Activated CD4-positive, alpha-beta T cell treated with anti-CD3 and anti-CD28 coated beads, Interleukin-2, Interleukin-6, amounts not matched to agents 100 ng/mL and 50 ng/mL, durations not matched to agents 16 hours and 8 hours (primary cell): ENCODE measurements at regions not wholly inside any gene's neighbourhood (a gene's known extent, or its start where the extent isn't known, plus 50 kb on each side); places are given as distances from the start of the nearest gene placed in this dataset.

Experiments
- DNase-seq: peaks from one replicate; pipeline ENCODE4 v3.0.0-alpha.2; 2020

GRCh38 chr9:20191228-20191840 lies 402.5 kb upstream of the SLC24A2 start:
- DNase-seq: no peak

- DNase-seq: no peak
Observed at GRCh38 chr9:20189871-20190270, 401.0 kb upstream of the SLC24A2 start.

GRCh38 chr9:20188616-20189369 lies 400.0 kb upstream of the SLC24A2 start:
- DNase-seq: no peak

GRCh38 chr9:20187318-20187717 lies 398.5 kb upstream of the SLC24A2 start:
- no peak for DNase-seq

- DNase-seq: no peak
Observed at GRCh38 chr9:20186823-20187222, 398.0 kb upstream of the SLC24A2 start.

- DNase-seq: no peak
Observed at GRCh38 chr9:20186231-20186630, 397.4 kb upstream of the SLC24A2 start.

- DNase-seq: no peak
Observed at GRCh38 chr9:20184541-20184940, 395.7 kb upstream of the SLC24A2 start.

GRCh38 chr9:20178679-20179078 lies 389.8 kb upstream of the SLC24A2 start:
- no peak for DNase-seq

GRCh38 chr9:20178197-20178596 lies 389.4 kb upstream of the SLC24A2 start:
- no peak for DNase-seq

- no peak for DNase-seq
Observed at GRCh38 chr9:20170122-20170521, 381.3 kb upstream of the SLC24A2 start.

- no peak for DNase-seq
Observed at GRCh38 chr9:20152151-20152725, 363.4 kb upstream of the SLC24A2 start.

- no peak for DNase-seq
Observed at GRCh38 chr9:20148416-20148815, 359.6 kb upstream of the SLC24A2 start.

GRCh38 chr9:20144197-20144596 lies 355.4 kb upstream of the SLC24A2 start:
- DNase-seq: peak; percentile 1

- DNase-seq: no peak
Observed at GRCh38 chr9:20139763-20140290, 351.0 kb upstream of the SLC24A2 start.

GRCh38 chr9:20138841-20139240 lies 350.0 kb upstream of the SLC24A2 start:
- DNase-seq: no peak

- DNase-seq: no peak
Observed at GRCh38 chr9:20138116-20138515, 349.3 kb upstream of the SLC24A2 start.

- DNase-seq: no peak
Observed at GRCh38 chr9:20137425-20137824, 348.6 kb upstream of the SLC24A2 start.

GRCh38 chr9:20135119-20135697 lies 346.4 kb upstream of the SLC24A2 start:
- no peak for DNase-seq

GRCh38 chr9:20125727-20126126 lies 336.9 kb upstream of the SLC24A2 start:
- no peak for DNase-seq

GRCh38 chr9:20119566-20119965 lies 330.7 kb upstream of the SLC24A2 start:
- no peak for DNase-seq

GRCh38 chr9:20117986-20118385 lies 329.1 kb upstream of the SLC24A2 start:
- no peak for DNase-seq

- DNase-seq: no peak
Observed at GRCh38 chr9:20117482-20117881, 328.6 kb upstream of the SLC24A2 start.

GRCh38 chr9:20114974-20115373 lies 326.1 kb upstream of the SLC24A2 start:
- DNase-seq: no peak
